CD4-positive, alpha-beta T cell (primary cell): ENCODE measurements at regions not wholly inside any gene's neighbourhood (a gene's known extent, or its start where the extent isn't known, plus 50 kb on each side); places are given as distances from the start of the nearest gene placed in this dataset.

ENCODE experiments used
- ATAC-seq: fragments of 200-7000 bp; cut with Tn5 transposase; one replicate; pipeline ENCODE4 v1.10.0; 2022; ENCODE audit warnings: mild to moderate bottlenecking; ENCODE audit not compliant: poor library complexity
- CTCF ChIA-PET: fragments of 350-600 bp; sonication (Branson Sonifier 250); formaldehyde crosslinking; loops from one replicate; lab custom pipeline; 2021; ENCODE audit warnings: antibody characterized with exemption, inconsistent platforms; lab: Charles Lee
- POLR2A ChIA-PET: fragments of 350-600 bp; sonication (Branson Sonifier 250); formaldehyde crosslinking; loops from one replicate; lab custom pipeline; 2021; ENCODE audit warnings: antibody characterized with exemption, inconsistent platforms; lab: Charles Lee
- DNase-seq, 14 experiments: peaks; one replicate each; pipeline ENCODE4 v3.0.0-alpha.2; 2013 to 2020; ENCODE audit warnings: mixed read lengths in 2 of 14
- H3K27ac ChIP-seq, 2 donors: one replicate each; pipeline versions ENCODE4 v1.5.1 to v1.7.0; 2013; ENCODE audit warnings: low read length in 2 of 2, low read depth in 1 of 2, mild to moderate bottlenecking in 1 of 2
- H3K27me3 ChIP-seq, 2 experiments: 1 replicate in 1 of 2; 2 replicates in 1 of 2; pipeline versions ENCODE4 v1.6.1 to v1.7.0; 2013; ENCODE audit warnings: low read length in 2 of 2, control low read depth in 1 of 2, mild to moderate bottlenecking in 1 of 2, moderate library complexity in 1 of 2; ENCODE audit not compliant: insufficient read depth in 2 of 2, control insufficient read depth in 1 of 2
- H3K36me3 ChIP-seq: one replicate; pipeline ENCODE4 v1.6.1; 2013; ENCODE audit warnings: low read length, control low read depth; ENCODE audit not compliant: insufficient read depth
- H3K4me1 ChIP-seq: one replicate; pipeline ENCODE4 v1.6.1; 2013; ENCODE audit warnings: low read length, control low read depth; ENCODE audit not compliant: insufficient read depth
- H3K4me3 ChIP-seq: one replicate; pipeline ENCODE4 v1.5.1; 2013; ENCODE audit warnings: mild to moderate bottlenecking, low read length, moderate library complexity
- H3K9me3 ChIP-seq, 2 experiments: 1 replicate in 1 of 2; 2 replicates in 1 of 2; pipeline versions ENCODE4 v1.6.1 to v1.7.0; 2013; ENCODE audit warnings: low read length in 2 of 2, mild to moderate bottlenecking in 2 of 2, control low read depth in 1 of 2, moderate library complexity in 1 of 2; ENCODE audit not compliant: control insufficient read depth in 1 of 2, insufficient read depth in 1 of 2
- H3K27ac Mint-ChIP-seq: one replicate; pipeline ENCODE4 v1.8.0; 2020; ENCODE audit warnings: mixed read lengths
- H3K27me3 Mint-ChIP-seq: one replicate; pipeline ENCODE4 v1.8.0; 2021; ENCODE audit warnings: mixed read lengths
- H3K36me3 Mint-ChIP-seq: one replicate; pipeline ENCODE4 v1.8.0; 2021; ENCODE audit warnings: low read depth, mixed read lengths
- H3K4me1 Mint-ChIP-seq: one replicate; pipeline ENCODE4 v1.8.0; 2021; ENCODE audit warnings: low read depth, mixed read lengths
- H3K4me3 Mint-ChIP-seq: one replicate; pipeline ENCODE4 v1.8.0; 2020; ENCODE audit warnings: mild to moderate bottlenecking, mixed read lengths
- H3K9me3 Mint-ChIP-seq: one replicate; pipeline ENCODE4 v1.8.0; 2020; ENCODE audit warnings: mixed read lengths
- CTCF ChIP-seq: fragments of 200-600 bp; IDR thresholded peaks from one replicate; pipeline ENCODE4 v1.8.0; 2022; ENCODE audit warnings: antibody characterized with exemption, mild to moderate bottlenecking
- intact Hi-C, 2 experiments: fragments of 100-400 bp; cut with DNase I in 1 of 2; cut with micrococcal nuclease in 1 of 2; formaldehyde crosslinking; loops; one replicate each; pipeline versions ENCODE4 v1.15.1 to v1.9.0; 2023 to 2025; cut with DNase I, micrococcal nuclease

DNA sequence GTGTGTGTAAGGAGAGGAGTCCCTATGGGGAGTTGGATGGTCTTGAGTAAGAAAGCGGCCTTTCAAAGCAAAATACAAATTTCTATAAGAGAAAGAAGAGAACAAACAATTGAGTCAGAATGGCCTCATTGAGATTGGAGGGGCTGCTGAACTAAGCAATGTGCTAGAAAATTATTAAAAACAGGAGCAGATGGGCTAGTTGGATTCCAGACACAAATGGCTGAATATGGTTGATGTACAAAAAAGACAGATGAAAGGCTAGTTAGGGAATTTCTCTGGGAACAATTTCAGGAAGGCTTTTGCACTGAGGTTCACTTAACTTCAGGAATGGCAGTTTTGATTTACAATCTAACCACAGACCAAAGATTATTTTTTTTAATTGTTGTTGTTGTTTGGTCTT, 1806.8 kb upstream of the TENM3 start:
- ChIA-PET POLR2A (no interaction called here), CTCF (no interaction called here)
- H3K36me3 Mint-ChIP-seq = no peaks in the 10 kb centered on the region
- H3K4me1 ChIP-seq = no peaks in the 10 kb centered on the region
- no peak overlapping the region for H3K27ac Mint-ChIP-seq
- no peaks in the 10 kb centered on the region for H3K27me3 ChIP-seq
- H3K4me1 Mint-ChIP-seq = peaks cover 7% of the 10 kb centered on the region
- TF ChIP-seq CTCF = no peak
- no peak overlapping the region for H3K4me3 ChIP-seq
- no peak overlapping the region for H3K27ac ChIP-seq
- H3K9me3 Mint-ChIP-seq = peaks cover 4% of the 10 kb centered on the region
- no peak for DNase-seq
- no peak for ATAC-seq
- no peaks in the 10 kb centered on the region for H3K27me3 Mint-ChIP-seq
- intact Hi-C loops = no loop called here
- no peak overlapping the region for H3K4me3 Mint-ChIP-seq
- peaks cover 4 to 15% of the 10 kb centered on the region in 2 experiments for H3K9me3 ChIP-seq
- no peaks in the 10 kb centered on the region for H3K36me3 ChIP-seq

DNA sequence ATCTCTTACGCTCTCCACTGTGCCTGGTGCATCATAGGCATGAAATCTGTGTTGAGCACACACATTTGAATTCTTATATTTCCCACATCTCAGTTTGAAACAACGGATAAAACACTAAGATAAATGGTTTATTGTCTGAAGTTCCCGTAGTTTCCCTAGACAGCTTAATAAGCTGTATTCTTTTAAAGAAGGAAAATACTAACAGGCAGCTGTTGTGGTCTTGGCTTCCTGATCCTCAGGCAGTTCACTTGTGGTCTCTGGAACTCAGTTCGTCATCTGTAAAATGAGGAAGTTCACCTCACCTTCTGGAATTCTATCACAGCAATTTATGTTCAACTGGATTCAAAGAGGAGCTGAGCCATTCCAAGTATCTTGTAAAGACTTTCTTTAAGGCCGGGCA, 1805.6 kb upstream of the TENM3 start:
- Histone ChIP-seq H3K27ac (no peak overlapping the region), H3K4me3 (no peak overlapping the region), H3K36me3 (no peaks in the 10 kb centered on the region), H3K9me3 (peaks cover 0 to 14% of the 10 kb centered on the region in 2 experiments), H3K4me1 (no peaks in the 10 kb centered on the region), H3K27me3 (no peaks in the 10 kb centered on the region)
- H3K4me1 Mint-ChIP-seq = peaks cover 7% of the 10 kb centered on the region
- no peak for TF ChIP-seq CTCF
- H3K4me3 Mint-ChIP-seq = no peak overlapping the region
- H3K27ac Mint-ChIP-seq = no peak overlapping the region
- intact Hi-C loops = no loop called here
- POLR2A ChIA-PET = no interaction called here
- no peaks in the 10 kb centered on the region for H3K27me3 Mint-ChIP-seq
- H3K36me3 Mint-ChIP-seq = no peaks in the 10 kb centered on the region
- peaks cover 4% of the 10 kb centered on the region for H3K9me3 Mint-ChIP-seq
- CTCF ChIA-PET = no interaction called here
- DNase-seq = no peak
- ATAC-seq = no peak

DNA sequence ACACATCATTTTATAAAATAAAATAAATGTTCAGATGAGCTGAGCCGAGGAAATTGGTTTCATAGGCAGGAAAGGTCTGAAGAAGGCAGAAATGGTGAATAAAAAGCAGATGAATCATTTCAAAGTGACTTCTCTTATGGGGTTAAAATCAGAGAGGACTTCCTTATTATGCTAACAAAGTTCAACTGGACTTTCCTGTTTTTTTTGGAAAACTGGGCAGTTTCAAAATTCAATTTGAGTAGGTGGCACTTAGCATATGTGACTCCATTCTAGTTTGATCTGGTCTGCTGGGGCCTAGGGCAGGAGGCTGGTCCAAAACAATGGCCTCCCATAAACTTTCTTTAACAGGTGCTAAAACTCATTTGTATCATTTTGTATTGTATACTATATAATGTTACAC, 1794.9 kb upstream of the TENM3 start:
- H3K36me3 ChIP-seq = no peaks in the 10 kb centered on the region
- Mint-ChIP-seq H3K27ac (no peak overlapping the region), H3K9me3 (no peaks in the 10 kb centered on the region), H3K4me3 (no peak overlapping the region), H3K4me1 (no peaks in the 10 kb centered on the region), H3K27me3 (no peaks in the 10 kb centered on the region), H3K36me3 (no peaks in the 10 kb centered on the region)
- POLR2A ChIA-PET = no interaction called here
- H3K9me3 ChIP-seq = peaks cover 0 to 4% of the 10 kb centered on the region in 2 experiments
- H3K4me1 ChIP-seq = no peaks in the 10 kb centered on the region
- H3K27me3 ChIP-seq = no peaks in the 10 kb centered on the region
- DNase-seq (no peak), ATAC-seq (no peak)
- CTCF ChIA-PET = no interaction called here
- intact Hi-C loops = no loop called here
- H3K4me3 ChIP-seq = no peak overlapping the region
- TF ChIP-seq CTCF = no peak
- no peak overlapping the region for H3K27ac ChIP-seq
